ENCODE measurements at regions not wholly inside any gene's neighbourhood (a gene's known extent, or its start where the extent isn't known, plus 50 kb on each side); places are given as distances from the start of the nearest gene placed in this dataset.
A peak's percentile ranks its signal among the peaks of the same experiment; 100 is the strongest.

GRCh38 chr2:239858179-239858578, 167.0 kb downstream of the NDUFA10 start (continued):
- TF ChIP-seq ZBTB11 (CRISPR knock-in tag; IDR thresholded peaks at IDR 0.05) (no peak), TAL1 (IDR thresholded peaks at IDR 0.05) (peak; percentile 68), NELFE (IDR thresholded peaks at IDR 0.05; ENCODE audit: insufficient read depth, insufficient read length) (no peak), SRSF3 (IDR thresholded peaks at IDR 0.05; ENCODE audit: insufficient read depth, low read length) (no peak), FOXO4 (CRISPR knock-in tag; IDR thresholded peaks at IDR 0.05) (no peak), POLR2B (IDR thresholded peaks at IDR 0.05; ENCODE audit: low read depth, partially characterized antibody) (no peak), ZNF282 (CRISPR knock-in tag; IDR thresholded peaks at IDR 0.05) (no peak), U2AF2 (optimal IDR thresholded peaks at IDR 0.05; ENCODE audit: low read depth, low read length) (no peak), CHD1 (IDR thresholded peaks at IDR 0.05; ENCODE audit: low read length) (no peak)
- TF ChIP-seq, protein P1, sequence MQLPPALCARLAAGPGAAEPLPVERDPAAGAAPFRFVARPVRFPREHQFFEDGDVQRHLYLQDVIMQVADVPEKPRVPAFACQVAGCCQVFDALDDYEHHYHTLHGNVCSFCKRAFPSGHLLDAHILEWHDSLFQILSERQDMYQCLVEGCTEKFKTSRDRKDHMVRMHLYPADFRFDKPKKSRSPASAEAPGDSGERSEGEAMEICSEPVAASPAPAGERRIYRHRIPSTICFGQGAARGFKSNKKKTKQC (CRISPR knock-in tag; IDR thresholded peaks at IDR 0.05) = no peak
